ENCODE measurements at regions not wholly inside any gene's neighbourhood (a gene's known extent, or its start where the extent isn't known, plus 50 kb on each side); places are given as distances from the start of the nearest gene placed in this dataset.

GRCh38 chr9:118809160-118809625 lies 560.0 kb downstream of the BRINP1 start:
- TF ChIP-seq POLR2AphosphoS5 (IDR thresholded peaks at IDR 0.05; ENCODE audit: low read depth, low read length), result no peak
- TF ChIP-seq TAF1 (IDR thresholded peaks at IDR 0.05; ENCODE audit: borderline replicate concordance, insufficient read depth, low read length), result no peak
- no peak for TF ChIP-seq SIN3A (IDR thresholded peaks at IDR 0.05; ENCODE audit: borderline replicate concordance, insufficient read depth, low read length)
- no peak for TF ChIP-seq REST (IDR thresholded peaks at IDR 0.05; ENCODE audit: insufficient read depth in 1 of 2, low read depth in 2 of 2, low read length in 2 of 2)
